Calu3 (cell line): ENCODE measurements at regions not wholly inside any gene's neighbourhood (a gene's known extent, or its start where the extent isn't known, plus 50 kb on each side); places are given as distances from the start of the nearest gene placed in this dataset.

Experiments
- BruUV-seq: library from RNA; stranded (reverse); fragments of 400-500 nt; replicated peaks from 2 replicates; lab custom pipeline; 2021; lab: Mats Ljungman, UMichigan
- CTCF ChIA-PET: fragments of 300-600 bp; sonication (Branson Sonifier 250); formaldehyde crosslinking; loops from one replicate; lab custom pipeline; 2022; ENCODE audit warnings: antibody characterized with exemption; lab: Charles Lee
- DNase-seq: peaks from one replicate; pipeline ENCODE4 v3.0.0; 2022
- H3K27ac Mint-ChIP-seq: one replicate; pipeline ENCODE4 v1.8.0; 2022; ENCODE audit warnings: mixed read lengths; ENCODE audit not compliant: unreplicated experiment
- H3K27me3 Mint-ChIP-seq: one replicate; pipeline ENCODE4 v1.8.0; 2022; ENCODE audit warnings: mixed read lengths; ENCODE audit not compliant: unreplicated experiment
- H3K36me3 Mint-ChIP-seq: one replicate; pipeline ENCODE4 v1.8.0; 2022; ENCODE audit warnings: mild to moderate bottlenecking, moderate library complexity, mixed read lengths; ENCODE audit not compliant: insufficient read depth, unreplicated experiment
- H3K4me1 Mint-ChIP-seq: one replicate; pipeline ENCODE4 v1.8.0; 2022; ENCODE audit warnings: mild to moderate bottlenecking, low read depth, mixed read lengths; ENCODE audit not compliant: unreplicated experiment
- H3K4me3 Mint-ChIP-seq: one replicate; pipeline ENCODE4 v1.8.0; 2022; ENCODE audit warnings: mild to moderate bottlenecking, low read depth, moderate library complexity, mixed read lengths; ENCODE audit not compliant: unreplicated experiment
- H3K9me3 Mint-ChIP-seq: one replicate; pipeline ENCODE4 v1.8.0; 2022; ENCODE audit warnings: low read depth, mixed read lengths; ENCODE audit not compliant: unreplicated experiment
- CTCF ChIP-seq: fragments of 200-600 bp; IDR thresholded peaks from one replicate; pipeline ENCODE4 v1.8.0; 2022; ENCODE audit warnings: antibody characterized with exemption; ENCODE audit not compliant: unreplicated experiment
- intact Hi-C: fragments of 100-400 bp; cut with micrococcal nuclease; formaldehyde crosslinking; loops from one replicate; pipeline ENCODE4 v1.10.0; 2022; ENCODE audit not compliant: unreplicated experiment

- Mint-ChIP-seq H3K36me3 (peaks cover 57% of the 10 kb centered on the region), H3K9me3 (no peaks in the 10 kb centered on the region), H3K27me3 (no peaks in the 10 kb centered on the region), H3K4me3 (peak overlapping the region; percentile 100), H3K27ac (peak overlapping the region; percentile 91), H3K4me1 (peaks cover 27% of the 10 kb centered on the region)
- BruUV-seq = TSS peak; percentile 33
- peak; percentile 8 for DNase-seq
- CTCF ChIA-PET = interaction anchor here (0.5 to 0.9 kb wide), 3 partner anchors 42 to 1760 kb away, joined by 3 to 4 read pairs (median 4); partner anchors contain the start of gene MKLN1
- intact Hi-C loops = loop anchor here (1.0 to 5.0 kb wide), 2 partner anchors 127 to 314 kb away; no protein-coding TSS in a partner anchor
- TF ChIP-seq CTCF = no peak
These were observed 217.2 kb upstream of the MKLN1 start for GRCh38 chr7:131110297-131111080.

DNA sequence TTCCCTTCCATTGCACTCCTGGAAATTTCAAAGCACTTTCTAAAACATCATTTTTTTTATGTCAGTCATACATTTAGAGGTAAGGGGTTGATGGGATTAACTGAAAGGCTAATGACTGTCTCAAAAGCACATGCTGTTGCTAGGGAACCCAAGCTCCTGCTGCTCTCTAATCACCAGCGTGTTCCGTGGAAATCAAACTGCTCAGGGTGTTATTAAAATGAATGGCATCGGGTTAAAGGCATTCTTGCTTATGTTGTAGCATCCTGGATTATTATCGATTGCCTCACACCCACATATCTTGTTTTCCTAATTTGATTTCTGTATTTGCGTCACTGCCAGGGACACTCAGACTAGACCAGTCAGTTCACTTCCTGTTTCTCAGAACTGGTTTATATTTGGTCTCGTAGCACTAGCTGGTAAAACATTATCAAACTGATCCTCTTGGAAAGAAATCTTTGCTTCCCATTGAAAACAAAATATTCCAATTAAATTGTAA is 216.5 kb upstream of the MKLN1 start:
- CTCF ChIA-PET = no interaction called here
- Mint-ChIP-seq H3K27me3 (no peaks in the 10 kb centered on the region), H3K27ac (peak overlapping the region; percentile 91), H3K4me3 (peak overlapping the region; percentile 100), H3K4me1 (peaks cover 27% of the 10 kb centered on the region), H3K36me3 (peaks cover 52% of the 10 kb centered on the region), H3K9me3 (no peaks in the 10 kb centered on the region)
- no TSS peak for BruUV-seq
- intact Hi-C loops = loop anchor here (5.0 kb wide), 1 partner anchor 126 kb away; no protein-coding TSS in a partner anchor
- no peak for TF ChIP-seq CTCF
- peak; percentile 27 for DNase-seq

DNA sequence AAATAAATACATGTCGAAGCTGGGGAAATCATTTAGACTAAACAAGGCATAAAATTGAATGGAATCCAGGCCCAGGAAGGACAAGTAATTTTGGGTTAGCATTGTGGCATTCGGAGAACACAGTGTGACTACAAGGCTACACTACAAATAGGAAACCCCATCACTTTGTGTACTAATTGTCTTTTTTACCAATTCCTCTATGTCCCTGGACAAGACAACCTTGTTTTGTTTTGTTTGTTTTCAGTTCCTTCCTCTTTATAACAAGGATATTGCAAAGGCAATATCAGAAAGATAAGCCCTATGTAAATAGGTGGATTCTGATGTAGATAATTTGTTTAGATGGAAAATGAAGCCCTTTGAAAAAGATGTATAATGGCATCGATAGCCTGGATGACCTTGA is 215.9 kb upstream of the MKLN1 start:
- H3K36me3 Mint-ChIP-seq = peaks cover 45% of the 10 kb centered on the region
- H3K4me3 Mint-ChIP-seq = no peak overlapping the region
- BruUV-seq = no TSS peak
- peaks cover 27% of the 10 kb centered on the region for H3K4me1 Mint-ChIP-seq
- H3K9me3 Mint-ChIP-seq = no peaks in the 10 kb centered on the region
- intact Hi-C loops = loop anchor here (5.0 kb wide), 1 partner anchor 126 kb away; no protein-coding TSS in a partner anchor
- H3K27me3 Mint-ChIP-seq = no peaks in the 10 kb centered on the region
- no peak for DNase-seq
- no peak overlapping the region for H3K27ac Mint-ChIP-seq
- CTCF ChIA-PET = interaction anchor here (0.6 kb wide), 1 partner anchor 9 kb away, joined by 3 read pairs; no protein-coding TSS in a partner anchor
- TF ChIP-seq CTCF = no peak

- Mint-ChIP-seq H3K27ac (no peak overlapping the region), H3K4me3 (no peak overlapping the region), H3K4me1 (peaks cover 27% of the 10 kb centered on the region), H3K9me3 (no peaks in the 10 kb centered on the region), H3K36me3 (peaks cover 39% of the 10 kb centered on the region), H3K27me3 (no peaks in the 10 kb centered on the region)
- intact Hi-C loops = loop anchor here (5.0 kb wide), 1 partner anchor 125 kb away; no protein-coding TSS in a partner anchor
- CTCF ChIA-PET = interaction anchor here (0.6 kb wide), 1 partner anchor 10 kb away, joined by 3 read pairs; no protein-coding TSS in a partner anchor
- DNase-seq = no peak
- TF ChIP-seq CTCF = no peak
- BruUV-seq = no TSS peak
These were observed 215.2 kb upstream of the MKLN1 start for GRCh38 chr7:131112431-131112830.
